Lower leg skin (tissue), 3 donors: ENCODE measurements at regions not wholly inside any gene's neighbourhood (a gene's known extent, or its start where the extent isn't known, plus 50 kb on each side); places are given as distances from the start of the nearest gene placed in this dataset.
"Not testable (repeated sequence)": the region's sequence is repeated elsewhere in the genome, so short reads cannot be mapped to it uniquely, and the experiment has no call there.

Experiments
- POLR2A ChIP-seq, 2 donors: fragments of 450-650 bp; IDR thresholded peaks; one replicate each; pipeline ENCODE4 v1.6.1; 2016 to 2017; ENCODE audit warnings: antibody characterized with exemption in 2 of 2, mild to moderate bottlenecking in 1 of 2, moderate library complexity in 1 of 2
- TF ChIP-seq, protein P1 (sequence below), 3 donors: fragments of 450-650 bp; IDR thresholded peaks; one replicate each; pipeline ENCODE4 v1.5.1; 2016; ENCODE audit warnings: antibody characterized with exemption in 3 of 3, mild to moderate bottlenecking in 3 of 3, moderate library complexity in 2 of 3

- TF ChIP-seq, protein P1, sequence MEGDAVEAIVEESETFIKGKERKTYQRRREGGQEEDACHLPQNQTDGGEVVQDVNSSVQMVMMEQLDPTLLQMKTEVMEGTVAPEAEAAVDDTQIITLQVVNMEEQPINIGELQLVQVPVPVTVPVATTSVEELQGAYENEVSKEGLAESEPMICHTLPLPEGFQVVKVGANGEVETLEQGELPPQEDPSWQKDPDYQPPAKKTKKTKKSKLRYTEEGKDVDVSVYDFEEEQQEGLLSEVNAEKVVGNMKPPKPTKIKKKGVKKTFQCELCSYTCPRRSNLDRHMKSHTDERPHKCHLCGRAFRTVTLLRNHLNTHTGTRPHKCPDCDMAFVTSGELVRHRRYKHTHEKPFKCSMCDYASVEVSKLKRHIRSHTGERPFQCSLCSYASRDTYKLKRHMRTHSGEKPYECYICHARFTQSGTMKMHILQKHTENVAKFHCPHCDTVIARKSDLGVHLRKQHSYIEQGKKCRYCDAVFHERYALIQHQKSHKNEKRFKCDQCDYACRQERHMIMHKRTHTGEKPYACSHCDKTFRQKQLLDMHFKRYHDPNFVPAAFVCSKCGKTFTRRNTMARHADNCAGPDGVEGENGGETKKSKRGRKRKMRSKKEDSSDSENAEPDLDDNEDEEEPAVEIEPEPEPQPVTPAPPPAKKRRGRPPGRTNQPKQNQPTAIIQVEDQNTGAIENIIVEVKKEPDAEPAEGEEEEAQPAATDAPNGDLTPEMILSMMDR (IDR thresholded peaks at IDR 0.05): not testable (repeated sequence)
- not testable (repeated sequence) for TF ChIP-seq POLR2A (IDR thresholded peaks at IDR 0.05)
Measured at GRCh38 chr4:66360395-66360794, 690.1 kb upstream of the EPHA5 start.
